ENCODE measurements at regions not wholly inside any gene's neighbourhood (a gene's known extent, or its start where the extent isn't known, plus 50 kb on each side); places are given as distances from the start of the nearest gene placed in this dataset.

GRCh38 chr7:88589927-88590326 is 169.6 kb upstream of the ZNF804B start:
- Histone ChIP-seq H3F3A (replicated peaks; ENCODE audit: low read depth) (no peaks in the 10 kb centered on the region), H3K27me3 (ENCODE audit: insufficient read depth) (no peaks in the 10 kb centered on the region), H3K9me2 (ENCODE audit: insufficient read depth) (no peaks in the 10 kb centered on the region), H3K4me2 (no peak overlapping the region), H4K20me1 (replicated peaks; ENCODE audit: insufficient read depth) (no peaks in the 10 kb centered on the region), H3K27ac (ENCODE audit: low read depth) (no peak overlapping the region), H3K4me1 (ENCODE audit: insufficient read depth) (peaks cover 6% of the 10 kb centered on the region; the same call in 1 of the 2 replicates), H3K4me3 (no peak overlapping the region), H2AFZ (no peak overlapping the region), H3K36me3 (ENCODE audit: insufficient read depth) (no peaks in the 10 kb centered on the region; the same call in 1 of the 2 replicates), H3K79me2 (replicated peaks; ENCODE audit: insufficient read depth) (no peaks in the 10 kb centered on the region)
- TF ChIP-seq, protein P1, sequence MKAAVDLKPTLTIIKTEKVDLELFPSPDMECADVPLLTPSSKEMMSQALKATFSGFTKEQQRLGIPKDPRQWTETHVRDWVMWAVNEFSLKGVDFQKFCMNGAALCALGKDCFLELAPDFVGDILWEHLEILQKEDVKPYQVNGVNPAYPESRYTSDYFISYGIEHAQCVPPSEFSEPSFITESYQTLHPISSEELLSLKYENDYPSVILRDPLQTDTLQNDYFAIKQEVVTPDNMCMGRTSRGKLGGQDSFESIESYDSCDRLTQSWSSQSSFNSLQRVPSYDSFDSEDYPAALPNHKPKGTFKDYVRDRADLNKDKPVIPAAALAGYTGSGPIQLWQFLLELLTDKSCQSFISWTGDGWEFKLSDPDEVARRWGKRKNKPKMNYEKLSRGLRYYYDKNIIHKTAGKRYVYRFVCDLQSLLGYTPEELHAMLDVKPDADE (IDR thresholded peaks at IDR 0.05) = no peak
- TF ChIP-seq POLR2AphosphoS5 (IDR thresholded peaks at IDR 0.05; ENCODE audit: low read depth) (no peak), ZNF331 (CRISPR knock-in tag; IDR thresholded peaks at IDR 0.05; ENCODE audit: low read depth) (no peak), NANOG (IDR thresholded peaks at IDR 0.05; ENCODE audit: borderline replicate concordance) (no peak)
- TF ChIP-seq, protein P2, sequence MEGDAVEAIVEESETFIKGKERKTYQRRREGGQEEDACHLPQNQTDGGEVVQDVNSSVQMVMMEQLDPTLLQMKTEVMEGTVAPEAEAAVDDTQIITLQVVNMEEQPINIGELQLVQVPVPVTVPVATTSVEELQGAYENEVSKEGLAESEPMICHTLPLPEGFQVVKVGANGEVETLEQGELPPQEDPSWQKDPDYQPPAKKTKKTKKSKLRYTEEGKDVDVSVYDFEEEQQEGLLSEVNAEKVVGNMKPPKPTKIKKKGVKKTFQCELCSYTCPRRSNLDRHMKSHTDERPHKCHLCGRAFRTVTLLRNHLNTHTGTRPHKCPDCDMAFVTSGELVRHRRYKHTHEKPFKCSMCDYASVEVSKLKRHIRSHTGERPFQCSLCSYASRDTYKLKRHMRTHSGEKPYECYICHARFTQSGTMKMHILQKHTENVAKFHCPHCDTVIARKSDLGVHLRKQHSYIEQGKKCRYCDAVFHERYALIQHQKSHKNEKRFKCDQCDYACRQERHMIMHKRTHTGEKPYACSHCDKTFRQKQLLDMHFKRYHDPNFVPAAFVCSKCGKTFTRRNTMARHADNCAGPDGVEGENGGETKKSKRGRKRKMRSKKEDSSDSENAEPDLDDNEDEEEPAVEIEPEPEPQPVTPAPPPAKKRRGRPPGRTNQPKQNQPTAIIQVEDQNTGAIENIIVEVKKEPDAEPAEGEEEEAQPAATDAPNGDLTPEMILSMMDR (conservative IDR thresholded peaks at IDR 0.05; ENCODE audit: low read depth in 2 of 2) = no peak
- Mint-ChIP-seq H3K36me3 (ENCODE audit: low read depth) (no peaks in the 10 kb centered on the region; the same call in 2 of the 3 replicates), H3K27ac (no peak overlapping the region), H3K9me3 (no peaks in the 10 kb centered on the region; the same call in 2 of the 3 replicates), H3K4me3 (no peak overlapping the region), H3K27me3 (ENCODE audit: insufficient read depth, low read depth, poor library complexity) (no peaks in the 10 kb centered on the region), H3K4me1 (peaks cover 10% of the 10 kb centered on the region; the same call in 2 of the 3 replicates)
- no peak for DNase-seq (ENCODE audit: low spot score)
- ATAC-seq = no peak

DNA sequence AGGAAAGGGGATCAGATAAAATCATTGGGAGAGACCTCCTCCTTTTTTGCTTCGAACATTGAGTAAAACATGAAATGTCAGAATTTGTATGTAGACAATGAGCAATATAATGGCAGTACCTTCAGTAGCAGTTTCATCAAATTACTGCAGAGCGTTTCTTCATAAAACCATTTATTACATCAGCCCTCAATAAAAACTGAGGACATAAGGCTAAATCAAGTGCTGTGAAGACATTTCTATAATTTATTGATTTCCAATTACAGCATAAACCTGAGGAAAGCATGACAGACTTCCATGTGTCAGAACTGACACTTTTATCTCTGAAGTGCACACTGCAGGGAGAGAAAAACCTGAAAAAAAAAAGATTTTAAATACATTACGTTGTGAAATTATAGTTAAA is 172.6 kb upstream of the ZNF804B start:
- DNase-seq (ENCODE audit: low spot score) (no peak), ATAC-seq (no peak)
- no peaks in the 10 kb centered on the region for H3K27me3 ChIP-seq (ENCODE audit: insufficient read depth)
- H3K27ac ChIP-seq (ENCODE audit: low read depth) = no peak overlapping the region
- no peak overlapping the region for H3K4me3 ChIP-seq
- Mint-ChIP-seq H3K9me3 (no peaks in the 10 kb centered on the region; the same call in 2 of the 3 replicates), H3K4me3 (no peak overlapping the region), H3K27me3 (ENCODE audit: insufficient read depth, low read depth, poor library complexity) (no peaks in the 10 kb centered on the region), H3K4me1 (peaks cover 10% of the 10 kb centered on the region; the same call in 2 of the 3 replicates), H3K27ac (no peak overlapping the region; the same call in 1 of the 2 replicates), H3K36me3 (ENCODE audit: low read depth) (no peaks in the 10 kb centered on the region; the same call in 2 of the 3 replicates)
- no peaks in the 10 kb centered on the region for H4K20me1 ChIP-seq (replicated peaks; ENCODE audit: insufficient read depth)
- H3K36me3 ChIP-seq (ENCODE audit: insufficient read depth) = no peaks in the 10 kb centered on the region
- H3F3A ChIP-seq (replicated peaks; ENCODE audit: low read depth) = no peaks in the 10 kb centered on the region
- H3K9me2 ChIP-seq (ENCODE audit: insufficient read depth) = no peaks in the 10 kb centered on the region
- H3K79me2 ChIP-seq (replicated peaks; ENCODE audit: insufficient read depth) = no peaks in the 10 kb centered on the region
- H2AFZ ChIP-seq = no peak overlapping the region
- peaks cover 6% of the 10 kb centered on the region; the same call in 1 of the 2 replicates for H3K4me1 ChIP-seq (ENCODE audit: insufficient read depth)
- no peak overlapping the region for H3K4me2 ChIP-seq
- TF ChIP-seq ZNF114 (CRISPR knock-in tag; IDR thresholded peaks at IDR 0.05) = no peak
- no peak for TF ChIP-seq ZNF331 (CRISPR knock-in tag; IDR thresholded peaks at IDR 0.05; ENCODE audit: low read depth)
- no peak for TF ChIP-seq REST (IDR thresholded peaks at IDR 0.05; ENCODE audit: unreplicated experiment)
- TF ChIP-seq NANOG (IDR thresholded peaks at IDR 0.05; ENCODE audit: borderline replicate concordance) = no peak
- TF ChIP-seq, protein P2 (conservative IDR thresholded peaks at IDR 0.05; ENCODE audit: low read depth in 2 of 2) = no peak
